ENCODE measurements at regions not wholly inside any gene's neighbourhood (a gene's known extent, or its start where the extent isn't known, plus 50 kb on each side); places are given as distances from the start of the nearest gene placed in this dataset.

DNA sequence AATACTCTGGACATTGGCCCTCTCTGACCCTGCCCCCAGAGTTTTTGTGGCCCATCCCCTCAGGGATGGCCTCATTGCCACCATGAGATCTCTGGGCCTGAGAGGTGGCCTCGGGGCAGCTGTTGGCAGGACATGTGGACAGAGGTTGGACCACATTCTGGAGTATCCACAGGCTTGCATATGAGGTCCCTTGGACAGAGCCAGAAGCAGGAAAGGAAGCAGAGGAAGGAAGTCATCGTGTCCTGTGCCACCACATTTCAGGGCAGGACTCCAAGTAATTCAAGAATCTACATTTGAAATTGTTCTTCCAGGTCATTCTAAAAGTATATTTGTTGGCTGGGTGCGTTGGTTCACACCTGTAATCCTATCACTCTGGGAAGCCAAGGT lies 95.9 kb upstream of the PPP2R5A start:
- DNase-seq, result no peak

DNA sequence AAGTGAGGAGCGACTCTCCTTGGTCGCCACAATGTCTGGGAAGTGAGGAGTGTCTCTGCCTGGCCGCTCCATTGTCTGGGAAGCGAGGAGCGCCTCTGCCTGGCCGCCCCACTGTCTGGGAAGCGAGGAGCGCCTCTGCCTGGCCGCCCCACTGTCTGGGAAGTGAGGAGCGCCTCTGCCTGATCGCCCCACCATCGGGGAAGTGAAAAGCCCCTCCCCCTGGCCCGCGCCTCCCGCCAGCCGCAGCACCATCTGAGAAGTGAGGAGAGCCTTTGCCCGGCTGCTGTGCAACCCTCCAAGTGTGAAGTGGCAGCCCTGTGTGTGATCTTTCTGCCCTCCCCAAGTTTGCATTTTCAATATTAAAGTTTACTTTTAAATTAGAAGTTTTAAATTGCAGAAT lies 95.0 kb upstream of the PPP2R5A start:
- no peak for DNase-seq

DNA sequence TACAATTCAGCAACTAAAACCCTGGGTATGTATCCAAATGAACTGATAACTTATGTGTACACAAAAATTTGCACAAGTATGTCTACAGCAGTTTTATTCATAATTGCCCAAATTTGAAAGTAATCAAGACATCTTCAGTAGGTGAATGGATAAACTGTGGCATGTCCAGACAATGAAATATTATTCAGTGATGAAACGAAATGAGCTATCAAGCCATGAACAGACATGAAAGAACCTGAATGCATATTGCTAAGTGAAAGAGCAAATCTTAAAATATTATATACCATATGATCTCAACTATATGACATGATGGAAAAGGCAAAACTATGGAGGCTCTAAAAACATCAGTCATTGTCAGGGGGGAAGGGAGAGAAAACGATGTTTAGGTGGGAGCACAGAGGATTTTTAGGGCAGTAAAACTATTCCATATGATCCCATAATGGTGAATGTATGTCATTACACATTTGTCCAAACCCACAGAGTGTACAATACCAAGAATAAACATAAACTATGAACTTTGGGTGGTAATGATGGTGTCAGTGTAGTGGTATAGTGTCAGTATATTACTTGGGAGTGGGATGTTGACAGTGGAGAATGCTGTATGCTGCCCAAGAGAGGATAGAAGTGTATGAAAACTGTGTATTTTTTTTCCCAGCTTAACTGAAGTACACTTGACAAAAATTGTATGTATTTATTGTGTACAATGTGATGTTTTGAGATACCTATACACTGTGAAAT lies 92.8 kb upstream of the PPP2R5A start:
- no peak for DNase-seq

DNA sequence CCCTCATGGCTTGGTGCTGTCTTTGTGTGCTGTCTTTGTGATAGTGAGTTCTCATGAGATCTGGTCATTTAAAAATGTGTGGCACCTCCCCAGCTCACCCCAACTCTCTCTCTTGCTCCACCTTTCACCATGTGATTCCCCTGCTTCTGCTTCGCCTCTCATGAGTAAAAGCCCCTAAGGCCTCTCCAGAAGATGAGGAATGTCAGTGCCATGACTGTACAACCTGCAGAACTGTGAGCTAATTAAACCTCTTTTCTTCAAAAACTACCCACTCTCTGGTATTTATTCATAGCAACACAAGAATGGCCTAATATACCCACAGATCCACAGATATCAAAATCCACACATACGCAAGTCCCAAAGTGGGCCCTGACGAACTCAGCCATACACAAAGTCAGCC lies 88.9 kb upstream of the PPP2R5A start:
- no peak for DNase-seq

DNA sequence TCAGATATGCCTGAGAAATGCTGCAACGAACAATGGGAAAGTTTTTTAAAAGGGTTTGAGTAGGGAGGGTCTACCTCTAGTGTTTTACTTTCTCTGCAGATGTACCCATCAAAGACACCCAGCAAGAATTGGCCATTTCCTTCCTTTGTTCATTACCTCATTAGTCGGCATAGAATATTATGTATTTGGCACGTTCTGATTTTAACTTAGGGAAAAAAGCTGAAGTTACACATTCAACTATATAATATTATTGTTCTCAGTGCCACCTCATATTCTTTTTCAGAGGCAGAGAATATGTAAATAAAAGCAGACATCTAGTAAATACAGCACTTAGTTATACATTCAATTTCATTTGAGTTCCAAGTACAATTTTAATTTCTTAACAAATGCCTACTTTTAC lies 83.7 kb upstream of the PPP2R5A start:
- no peak for DNase-seq

- DNase-seq, result no peak
Observed at GRCh38 chr1:212203630-212204029, 81.6 kb upstream of the PPP2R5A start.

DNA sequence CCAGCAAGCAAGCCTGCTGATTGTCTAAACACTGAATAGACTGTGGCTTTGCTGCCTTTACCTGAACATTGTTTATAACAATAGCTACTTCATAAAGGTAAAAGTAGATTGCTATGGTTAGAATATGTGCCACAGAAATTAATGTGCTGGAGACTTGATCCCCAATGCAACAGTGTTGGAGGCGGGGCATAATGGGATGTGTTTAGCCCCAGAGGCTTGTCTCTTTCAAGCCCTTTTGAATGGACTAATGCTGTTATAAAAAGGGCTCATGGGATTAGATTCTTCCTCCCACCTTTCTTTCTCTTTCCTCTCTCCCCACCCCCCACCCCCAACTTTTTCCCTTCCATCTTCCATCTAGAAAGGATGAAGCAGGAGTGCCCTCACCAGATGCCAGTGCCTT lies 80.2 kb upstream of the PPP2R5A start:
- no peak for DNase-seq

DNA sequence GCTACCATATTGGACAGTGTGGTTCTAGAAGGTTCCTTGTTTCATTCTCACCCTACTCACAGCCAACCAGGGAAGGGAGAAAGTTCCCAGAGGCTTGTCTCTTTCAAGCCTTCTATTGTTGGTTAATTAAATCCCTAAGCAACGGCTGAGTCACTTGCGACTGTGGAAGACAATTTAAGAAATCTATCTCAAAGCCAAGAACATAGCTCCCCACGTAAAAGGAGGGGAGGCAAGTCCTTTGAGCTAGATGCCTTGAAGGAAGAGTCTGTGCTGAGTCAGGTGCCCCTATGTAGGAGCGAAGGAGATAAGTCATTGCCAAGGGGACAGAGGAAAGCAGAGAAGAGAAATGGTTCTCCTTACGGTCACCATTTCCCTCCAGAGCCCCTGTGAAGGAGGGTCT lies 79.4 kb upstream of the PPP2R5A start:
- no peak for DNase-seq

- DNase-seq, result no peak
Observed at GRCh38 chr1:212207118-212207517, 78.1 kb upstream of the PPP2R5A start.

DNA sequence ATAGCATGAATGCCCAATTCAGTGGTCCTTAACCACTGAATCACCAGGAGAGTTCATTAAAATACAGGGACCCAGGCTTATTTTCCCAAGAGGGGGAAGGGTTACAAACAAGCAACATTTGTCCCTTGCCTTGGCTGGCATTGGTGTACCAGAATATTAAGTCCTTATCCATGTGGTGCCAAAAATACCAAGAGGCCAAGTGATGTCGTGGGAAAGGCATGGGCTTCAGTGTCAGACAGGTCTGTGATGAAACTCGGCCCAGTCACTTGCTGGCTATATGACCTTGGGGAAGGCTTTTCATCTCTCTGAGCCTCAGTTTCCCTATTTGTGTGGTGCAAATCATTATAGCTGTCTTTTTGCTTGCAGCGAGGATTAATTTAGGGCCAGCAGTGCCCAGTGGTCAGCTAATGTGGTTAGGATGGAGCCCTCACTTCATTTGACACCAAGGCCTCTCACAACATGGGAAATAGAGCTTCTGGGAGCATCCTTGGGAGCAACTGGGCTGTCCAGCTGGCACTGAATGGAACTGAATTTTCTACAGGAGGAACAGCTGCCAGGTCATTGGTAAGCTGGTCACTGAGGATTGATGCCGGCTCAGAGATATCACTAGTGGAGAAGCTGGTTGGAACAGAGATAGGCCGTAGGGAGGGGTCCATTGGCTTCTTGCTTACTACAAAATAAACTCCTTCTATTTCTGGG lies 77.2 kb upstream of the PPP2R5A start:
- DNase-seq, result no peak

- no peak for DNase-seq
Observed at GRCh38 chr1:212208978-212209644, 76.1 kb upstream of the PPP2R5A start.

- no peak for DNase-seq
Observed at GRCh38 chr1:212211371-212211770, 73.8 kb upstream of the PPP2R5A start.

GRCh38 chr1:212212343-212212742 lies 72.9 kb upstream of the PPP2R5A start:
- no peak for DNase-seq

- DNase-seq, result no peak
Observed at GRCh38 chr1:212212906-212213305, 72.3 kb upstream of the PPP2R5A start.

GRCh38 chr1:212213784-212214183 lies 71.4 kb upstream of the PPP2R5A start:
- no peak for DNase-seq

GRCh38 chr1:212214325-212214724 lies 70.9 kb upstream of the PPP2R5A start:
- no peak for DNase-seq

GRCh38 chr1:212215910-212216309 lies 69.3 kb upstream of the PPP2R5A start:
- no peak for DNase-seq

DNA sequence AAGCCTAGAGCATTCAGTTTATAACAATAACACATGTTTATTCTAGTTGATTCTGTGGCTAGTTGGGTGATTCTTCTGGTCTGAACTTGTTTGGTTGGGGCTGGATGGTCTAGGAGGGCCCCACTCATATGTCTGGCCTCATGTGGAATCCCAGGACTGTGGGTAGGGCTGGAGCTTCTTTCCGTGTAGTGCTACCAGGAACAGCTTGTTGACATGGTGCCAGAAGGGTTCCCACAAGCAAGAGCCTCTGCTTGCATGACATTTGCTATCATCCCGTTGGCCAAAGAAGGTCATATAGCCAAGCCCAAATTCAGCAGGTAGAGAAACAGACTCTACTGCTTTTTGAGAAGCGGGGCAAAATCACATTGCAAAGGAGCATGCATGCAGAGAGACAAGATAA lies 67.6 kb upstream of the PPP2R5A start:
- DNase-seq, result no peak

DNA sequence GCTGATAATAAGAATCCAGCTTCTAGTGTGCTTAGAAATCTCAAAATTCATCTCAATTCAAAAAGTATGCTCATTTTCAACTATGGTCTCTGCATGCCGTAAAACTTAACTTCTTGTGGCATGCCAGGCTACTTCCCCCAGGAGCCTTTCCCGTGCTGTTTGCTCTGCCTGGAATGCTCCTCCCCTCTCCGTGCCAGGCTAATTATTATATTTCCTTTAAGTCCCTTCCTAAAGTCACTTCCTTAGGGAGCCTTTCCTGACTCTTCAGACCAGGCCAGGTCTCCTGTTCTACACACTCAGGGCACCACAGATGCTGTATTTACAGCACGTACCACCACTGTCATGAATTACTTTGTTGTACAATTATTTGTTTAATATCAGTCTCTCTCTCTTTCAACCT lies 67.1 kb upstream of the PPP2R5A start:
- DNase-seq, result no peak

DNA sequence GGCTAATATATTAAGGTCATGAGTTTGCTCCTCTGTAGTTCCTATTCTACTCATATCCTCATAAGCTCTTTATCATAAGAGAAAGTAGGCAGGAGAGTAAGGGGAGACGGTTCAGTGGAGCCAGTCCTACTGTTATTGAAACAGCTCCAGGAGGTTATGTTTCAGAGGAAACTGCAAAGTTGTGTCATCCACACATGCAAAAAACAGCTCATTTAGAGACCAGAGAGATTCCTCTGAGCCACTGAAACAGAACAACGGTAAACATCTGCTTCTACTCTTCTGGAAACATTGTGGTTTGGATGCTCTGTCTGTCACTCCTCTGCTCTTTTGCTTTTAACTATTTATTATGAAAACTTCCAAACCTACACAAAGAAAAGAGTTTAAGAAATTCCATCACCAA lies 66.3 kb upstream of the PPP2R5A start:
- no peak for DNase-seq

DNA sequence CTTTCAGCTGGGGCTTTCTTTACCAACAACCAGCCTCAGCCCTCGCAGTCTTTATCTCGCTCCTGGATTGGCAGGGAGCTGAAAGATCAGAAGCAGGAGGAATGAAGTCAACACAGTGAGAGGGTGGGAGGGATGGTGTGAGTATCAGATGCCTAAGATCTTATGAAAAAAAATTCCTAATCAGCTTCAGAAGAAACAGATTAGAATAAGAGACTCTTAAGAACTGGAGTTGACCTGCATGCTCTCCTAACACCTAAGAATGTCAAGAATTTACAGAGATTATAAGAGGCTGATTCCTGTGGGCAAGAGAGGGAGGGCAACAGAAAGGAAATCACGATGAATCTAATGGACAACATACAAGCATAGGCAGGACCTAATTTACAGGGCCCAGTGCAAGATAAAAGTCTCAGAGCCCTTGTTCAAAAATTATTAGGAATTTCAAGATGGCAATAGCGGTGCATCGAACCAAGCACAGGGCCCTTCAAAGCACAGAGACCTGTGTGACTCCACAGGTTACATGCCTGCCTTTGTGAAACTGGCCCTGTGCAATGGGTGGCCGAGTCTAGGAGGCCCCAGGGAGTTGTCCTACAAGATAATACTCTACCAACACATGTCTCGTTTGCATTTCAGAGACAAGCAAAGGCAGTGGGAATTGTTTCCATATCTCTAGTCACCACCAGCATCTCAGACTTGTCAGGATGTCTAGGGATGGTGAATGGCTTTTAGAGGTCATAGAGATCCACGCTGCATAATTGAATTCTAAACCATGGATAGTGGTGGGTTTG lies 65.3 kb upstream of the PPP2R5A start:
- no peak for DNase-seq

DNA sequence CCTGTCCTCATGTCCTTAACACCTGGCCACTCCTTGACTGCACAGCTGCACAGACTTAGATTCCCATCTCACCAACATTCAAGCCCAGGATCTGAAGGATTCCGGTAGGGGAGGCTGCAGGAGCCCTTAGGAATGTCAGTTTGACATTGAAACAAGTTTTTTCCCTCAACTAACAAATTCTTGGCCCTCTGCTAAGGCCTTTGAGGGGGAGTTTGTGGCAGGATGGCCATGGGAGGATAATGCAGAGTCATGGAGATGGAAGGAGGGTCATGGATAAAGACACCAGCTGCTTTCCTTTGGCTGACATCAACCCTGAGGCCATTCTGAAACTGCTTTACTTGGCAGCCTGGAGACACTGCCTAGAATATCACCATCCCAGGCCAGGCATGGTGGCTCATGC lies 63.4 kb upstream of the PPP2R5A start:
- DNase-seq, result no peak

Measured in muscle of arm (tissue), 1 donor.